GM19023 (cell line): ENCODE measurements at regions not wholly inside any gene's neighbourhood (a gene's known extent, or its start where the extent isn't known, plus 50 kb on each side); places are given as distances from the start of the nearest gene placed in this dataset.
"Not testable (repeated sequence)": the region's sequence is repeated elsewhere in the genome, so short reads cannot be mapped to it uniquely, and the experiment has no call there.

ENCODE experiments used
- ATAC-seq: cut with Tn5 transposase; IDR thresholded peaks from one replicate; pipeline ENCODE4 v1.9.1; 2021; ENCODE audit warnings: mild to moderate bottlenecking, moderate library complexity; ENCODE audit not compliant: unreplicated experiment

- not testable (repeated sequence) for ATAC-seq
Observed at GRCh38 chr2:87404411-87405255, 343.3 kb upstream of the PLGLB2 start.

GRCh38 chr2:87405531-87406216, 342.2 kb upstream of the PLGLB2 start:
- not testable (repeated sequence) for ATAC-seq

- not testable (repeated sequence) for ATAC-seq
Observed at GRCh38 chr2:87406406-87407175, 341.3 kb upstream of the PLGLB2 start.

GRCh38 chr2:87409601-87410000, 338.3 kb upstream of the PLGLB2 start:
- not testable (repeated sequence) for ATAC-seq

- ATAC-seq, result not testable (repeated sequence)
Observed at GRCh38 chr2:87410371-87410770, 337.5 kb upstream of the PLGLB2 start.

- not testable (repeated sequence) for ATAC-seq
Observed at GRCh38 chr2:87412036-87412820, 335.7 kb upstream of the PLGLB2 start.

GRCh38 chr2:87414331-87414730, 333.6 kb upstream of the PLGLB2 start:
- ATAC-seq, result not testable (repeated sequence)

GRCh38 chr2:87414795-87415570, 332.9 kb upstream of the PLGLB2 start:
- ATAC-seq, result not testable (repeated sequence)

- ATAC-seq, result not testable (repeated sequence)
Observed at GRCh38 chr2:87415586-87416265, 332.2 kb upstream of the PLGLB2 start.

GRCh38 chr2:87416266-87416592, 331.7 kb upstream of the PLGLB2 start:
- not testable (repeated sequence) for ATAC-seq

GRCh38 chr2:87417147-87417546, 330.7 kb upstream of the PLGLB2 start:
- ATAC-seq, result not testable (repeated sequence)

GRCh38 chr2:87417742-87418567, 329.9 kb upstream of the PLGLB2 start:
- ATAC-seq, result not testable (repeated sequence)

- ATAC-seq, result not testable (repeated sequence)
Observed at GRCh38 chr2:87418823-87419822, 328.8 kb upstream of the PLGLB2 start.

GRCh38 chr2:87419980-87420379, 327.9 kb upstream of the PLGLB2 start:
- not testable (repeated sequence) for ATAC-seq

- not testable (repeated sequence) for ATAC-seq
Observed at GRCh38 chr2:87420954-87421353, 326.9 kb upstream of the PLGLB2 start.

GRCh38 chr2:87423796-87424762, 323.8 kb upstream of the PLGLB2 start:
- ATAC-seq, result not testable (repeated sequence)
